ENCODE measurements at regions not wholly inside any gene's neighbourhood (a gene's known extent, or its start where the extent isn't known, plus 50 kb on each side); places are given as distances from the start of the nearest gene placed in this dataset.

DNA sequence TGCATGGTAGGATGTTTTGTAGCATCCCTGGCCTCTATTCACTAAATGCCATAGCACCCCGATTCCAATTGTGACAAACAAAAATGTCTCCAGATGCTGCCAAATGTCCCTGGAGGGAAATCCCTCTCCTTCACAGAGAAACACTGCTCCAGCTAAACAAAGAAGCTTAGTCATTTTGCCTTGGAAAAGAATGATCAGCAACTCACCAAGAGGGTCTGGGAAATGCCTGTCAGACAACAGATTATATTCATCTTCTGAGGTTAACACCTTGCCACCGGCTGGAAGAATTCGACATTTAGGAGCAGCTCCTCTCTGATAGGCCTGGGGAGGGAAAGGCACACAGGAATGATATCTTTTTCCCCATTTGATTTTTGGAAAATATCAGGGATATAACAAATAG lies 84.4 kb downstream of the NIBAN1 start:
- no peak for TF ChIP-seq EP300 (IDR thresholded peaks at IDR 0.05; ENCODE audit: low read depth)
- no peak for TF ChIP-seq POLR2A (IDR thresholded peaks at IDR 0.05)
- TF ChIP-seq, protein P1, sequence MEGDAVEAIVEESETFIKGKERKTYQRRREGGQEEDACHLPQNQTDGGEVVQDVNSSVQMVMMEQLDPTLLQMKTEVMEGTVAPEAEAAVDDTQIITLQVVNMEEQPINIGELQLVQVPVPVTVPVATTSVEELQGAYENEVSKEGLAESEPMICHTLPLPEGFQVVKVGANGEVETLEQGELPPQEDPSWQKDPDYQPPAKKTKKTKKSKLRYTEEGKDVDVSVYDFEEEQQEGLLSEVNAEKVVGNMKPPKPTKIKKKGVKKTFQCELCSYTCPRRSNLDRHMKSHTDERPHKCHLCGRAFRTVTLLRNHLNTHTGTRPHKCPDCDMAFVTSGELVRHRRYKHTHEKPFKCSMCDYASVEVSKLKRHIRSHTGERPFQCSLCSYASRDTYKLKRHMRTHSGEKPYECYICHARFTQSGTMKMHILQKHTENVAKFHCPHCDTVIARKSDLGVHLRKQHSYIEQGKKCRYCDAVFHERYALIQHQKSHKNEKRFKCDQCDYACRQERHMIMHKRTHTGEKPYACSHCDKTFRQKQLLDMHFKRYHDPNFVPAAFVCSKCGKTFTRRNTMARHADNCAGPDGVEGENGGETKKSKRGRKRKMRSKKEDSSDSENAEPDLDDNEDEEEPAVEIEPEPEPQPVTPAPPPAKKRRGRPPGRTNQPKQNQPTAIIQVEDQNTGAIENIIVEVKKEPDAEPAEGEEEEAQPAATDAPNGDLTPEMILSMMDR (IDR thresholded peaks at IDR 0.05): no peak
- no peak for TF ChIP-seq POLR2AphosphoS5 (IDR thresholded peaks at IDR 0.05)
